Tibial artery (tissue), 4 donors: ENCODE measurements at regions not wholly inside any gene's neighbourhood (a gene's known extent, or its start where the extent isn't known, plus 50 kb on each side); places are given as distances from the start of the nearest gene placed in this dataset.

Experiments used
- DNase-seq, 2 donors: peaks; one replicate each; pipeline ENCODE4 v3.0.0-alpha.2; 2019
- H3K27ac ChIP-seq, 2 donors: fragments of 200-600 bp; sonication (generic) in 1 of 2; 1 replicate in 1 of 2; 2 replicates in 1 of 2; pipeline ENCODE4 v1.5.1; 2018 to 2019; ENCODE audit warnings: mild to moderate bottlenecking in 1 of 2
- H3K27me3 ChIP-seq, 2 donors: fragments of 200-600 bp; sonication (generic) in 1 of 2; one replicate each; pipeline versions ENCODE4 v1.5.1 to v1.6.0; 2016 to 2019
- H3K36me3 ChIP-seq, 3 donors: fragments of 200-600 bp; sonication (generic) in 2 of 3; one replicate each; pipeline ENCODE4 v1.5.1; 2016 to 2019; ENCODE audit warnings: mild to moderate bottlenecking in 2 of 3
- H3K4me1 ChIP-seq, 4 donors: fragments of 200-600 bp; sonication (generic) in 2 of 4; 1 replicate in 3 of 4; 2 replicates in 1 of 4; pipeline ENCODE4 v1.5.1; 2016 to 2019
- H3K4me3 ChIP-seq, 2 donors: fragments of 200-600 bp; sonication (generic) in 1 of 2; 1 replicate in 1 of 2; 2 replicates in 1 of 2; pipeline ENCODE4 v1.5.1; 2018 to 2019; ENCODE audit warnings: mild to moderate bottlenecking in 2 of 2
- H3K9me3 ChIP-seq, 3 donors: fragments of 200-600 bp; sonication (generic) in 1 of 3; one replicate each; pipeline ENCODE4 v1.5.1; 2016 to 2019
- intact Hi-C: fragments of 100-400 bp; cut with DNase I; formaldehyde crosslinking; loops from one replicate; pipeline ENCODE4 v1.15.0; 2023; ENCODE audit warnings: low total_unique reads
- TF ChIP-seq, protein P1 (sequence below), 2 experiments: fragments of 200-600 bp in 1 of 2; fragments of 450-650 bp in 1 of 2; IDR thresholded peaks; one replicate each; pipeline ENCODE4 v1.5.1; 2017 to 2019; ENCODE audit warnings: antibody characterized with exemption in 2 of 2, mild to moderate bottlenecking in 1 of 2, moderate library complexity in 1 of 2

DNA sequence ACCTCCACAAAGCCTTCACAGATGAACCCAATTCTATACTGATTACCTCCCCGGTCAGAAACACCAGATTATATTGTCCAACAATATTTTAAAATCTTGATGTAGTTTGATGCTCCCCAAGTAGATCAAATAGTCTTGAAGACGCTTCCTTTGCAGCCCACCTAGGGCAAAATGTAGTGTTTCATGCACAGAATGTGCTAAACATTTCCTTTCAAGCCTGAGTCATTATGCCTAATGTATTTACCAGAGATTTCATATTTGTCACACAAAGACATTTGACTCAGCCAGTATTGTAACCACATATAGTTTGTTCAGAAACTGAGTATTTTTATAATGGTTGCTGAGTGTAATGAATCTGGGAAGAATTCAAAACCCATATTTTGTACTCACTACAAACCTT, 1396.8 kb downstream of the LRRC4C start:
- Histone ChIP-seq H3K36me3 (no peaks in the 10 kb centered on the region), H3K4me3 (no peak overlapping the region), H3K27me3 (no peaks in the 10 kb centered on the region), H3K4me1 (no peaks in the 10 kb centered on the region), H3K9me3 (no peaks in the 10 kb centered on the region), H3K27ac (no peak overlapping the region)
- intact Hi-C loops, result no loop called here
- TF ChIP-seq, protein P1, sequence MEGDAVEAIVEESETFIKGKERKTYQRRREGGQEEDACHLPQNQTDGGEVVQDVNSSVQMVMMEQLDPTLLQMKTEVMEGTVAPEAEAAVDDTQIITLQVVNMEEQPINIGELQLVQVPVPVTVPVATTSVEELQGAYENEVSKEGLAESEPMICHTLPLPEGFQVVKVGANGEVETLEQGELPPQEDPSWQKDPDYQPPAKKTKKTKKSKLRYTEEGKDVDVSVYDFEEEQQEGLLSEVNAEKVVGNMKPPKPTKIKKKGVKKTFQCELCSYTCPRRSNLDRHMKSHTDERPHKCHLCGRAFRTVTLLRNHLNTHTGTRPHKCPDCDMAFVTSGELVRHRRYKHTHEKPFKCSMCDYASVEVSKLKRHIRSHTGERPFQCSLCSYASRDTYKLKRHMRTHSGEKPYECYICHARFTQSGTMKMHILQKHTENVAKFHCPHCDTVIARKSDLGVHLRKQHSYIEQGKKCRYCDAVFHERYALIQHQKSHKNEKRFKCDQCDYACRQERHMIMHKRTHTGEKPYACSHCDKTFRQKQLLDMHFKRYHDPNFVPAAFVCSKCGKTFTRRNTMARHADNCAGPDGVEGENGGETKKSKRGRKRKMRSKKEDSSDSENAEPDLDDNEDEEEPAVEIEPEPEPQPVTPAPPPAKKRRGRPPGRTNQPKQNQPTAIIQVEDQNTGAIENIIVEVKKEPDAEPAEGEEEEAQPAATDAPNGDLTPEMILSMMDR (IDR thresholded peaks at IDR 0.05), result no peak
- no peak for DNase-seq

DNA sequence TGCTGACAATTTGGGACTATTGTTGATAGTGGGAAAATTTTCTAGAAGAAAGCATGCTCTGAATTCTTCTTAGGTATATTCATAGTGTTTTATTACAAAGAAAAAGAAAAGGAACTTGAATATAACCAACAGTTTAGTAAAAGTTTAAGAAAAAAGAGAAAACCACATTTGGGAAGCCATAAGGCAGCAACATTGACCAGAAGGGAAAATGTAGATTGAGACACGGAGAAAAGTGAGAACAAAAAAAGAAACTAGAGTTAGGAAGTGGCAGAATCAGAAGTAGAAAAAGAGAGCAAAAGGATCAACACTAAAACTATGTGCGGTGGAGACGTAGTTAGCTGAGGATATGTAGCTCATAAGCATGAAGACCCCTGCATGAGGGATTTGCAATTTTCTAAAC, 1398.2 kb downstream of the LRRC4C start:
- H3K4me1 ChIP-seq, result no peaks in the 10 kb centered on the region
- no peak overlapping the region for H3K27ac ChIP-seq
- DNase-seq, result no peak
- no peaks in the 10 kb centered on the region for H3K9me3 ChIP-seq
- H3K27me3 ChIP-seq, result no peaks in the 10 kb centered on the region
- intact Hi-C loops, result no loop called here
- H3K4me3 ChIP-seq, result no peak overlapping the region
- H3K36me3 ChIP-seq, result no peaks in the 10 kb centered on the region
- TF ChIP-seq, protein P1 (IDR thresholded peaks at IDR 0.05), result no peak

DNA sequence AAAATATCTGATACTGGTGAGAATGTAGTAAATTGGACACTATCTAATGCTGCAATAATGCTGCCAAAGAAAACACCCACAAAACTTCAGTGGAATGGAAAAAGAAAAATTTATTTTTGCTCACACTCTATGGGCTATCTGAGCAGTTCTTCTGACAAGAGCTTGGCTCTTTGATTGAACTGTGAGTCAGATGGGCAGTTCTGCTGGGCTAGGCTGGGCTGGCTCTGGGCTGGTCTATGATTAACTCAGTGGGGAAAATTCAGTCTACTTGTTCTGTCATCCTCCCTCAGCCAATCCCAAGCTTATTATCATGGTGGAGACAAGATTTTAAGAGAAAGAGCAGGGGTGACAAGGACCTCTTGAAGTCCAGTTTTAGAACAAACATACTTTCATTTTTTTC, 1404.8 kb downstream of the LRRC4C start:
- no peaks in the 10 kb centered on the region for H3K36me3 ChIP-seq
- intact Hi-C loops, result no loop called here
- H3K27me3 ChIP-seq, result no peaks in the 10 kb centered on the region
- H3K4me3 ChIP-seq, result no peak overlapping the region
- no peaks in the 10 kb centered on the region for H3K4me1 ChIP-seq
- TF ChIP-seq, protein P1 (IDR thresholded peaks at IDR 0.05), result no peak
- H3K9me3 ChIP-seq, result no peaks in the 10 kb centered on the region
- no peak overlapping the region for H3K27ac ChIP-seq
- DNase-seq, result no peak

DNA sequence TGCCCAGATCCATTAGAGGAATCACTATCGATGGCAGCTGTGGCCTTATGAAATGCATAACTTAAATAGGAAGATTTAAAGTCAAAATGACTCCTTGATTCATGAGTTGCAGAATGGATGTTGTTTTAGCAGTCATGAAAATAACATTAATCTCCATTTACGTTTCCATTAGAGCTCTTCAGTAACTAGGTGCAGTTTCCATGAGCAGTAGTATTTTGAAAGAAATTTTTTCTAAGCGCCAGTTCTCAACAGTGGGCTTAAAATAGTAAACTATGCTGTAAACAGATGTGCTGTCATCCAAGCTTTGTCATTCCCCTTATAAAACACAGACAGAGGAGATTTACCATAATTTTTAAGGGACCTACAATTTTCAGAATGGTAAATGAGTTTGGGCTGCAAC, 1414.1 kb downstream of the LRRC4C start:
- H3K9me3 ChIP-seq, result no peaks in the 10 kb centered on the region
- intact Hi-C loops, result no loop called here
- H3K27ac ChIP-seq, result no peak overlapping the region
- TF ChIP-seq, protein P1 (IDR thresholded peaks at IDR 0.05), result no peak
- H3K36me3 ChIP-seq, result no peaks in the 10 kb centered on the region
- no peak for DNase-seq
- H3K4me3 ChIP-seq, result no peak overlapping the region
- no peaks in the 10 kb centered on the region for H3K27me3 ChIP-seq
- no peaks in the 10 kb centered on the region for H3K4me1 ChIP-seq

DNA sequence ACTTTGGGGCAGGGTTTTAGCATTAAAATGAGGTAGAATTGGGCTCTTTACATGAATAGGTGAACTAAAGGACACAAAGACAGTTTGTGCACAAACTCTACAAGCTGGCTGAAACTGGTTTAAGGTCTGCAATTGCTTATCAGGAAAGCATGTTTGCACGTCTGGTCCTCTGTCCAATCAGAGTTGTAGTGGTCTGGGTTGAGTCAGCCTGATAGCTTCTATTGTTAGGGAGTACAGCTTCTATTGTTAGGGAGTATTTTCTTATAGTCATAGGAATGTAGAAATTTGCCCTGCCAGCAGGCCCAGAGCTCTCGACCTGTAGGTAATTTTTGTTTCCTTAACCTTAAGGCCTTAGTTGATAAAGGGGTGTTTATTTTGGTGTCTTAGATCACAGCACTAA, 1422.4 kb downstream of the LRRC4C start:
- intact Hi-C loops, result no loop called here
- H3K4me3 ChIP-seq, result no peak overlapping the region

More for the DNA sequence above, 1422.4 kb downstream of the LRRC4C start:
- Histone ChIP-seq H3K4me1 (no peaks in the 10 kb centered on the region), H3K27me3 (no peaks in the 10 kb centered on the region), H3K27ac (no peak overlapping the region), H3K36me3 (no peaks in the 10 kb centered on the region), H3K9me3 (no peaks in the 10 kb centered on the region)
- TF ChIP-seq, protein P1 (IDR thresholded peaks at IDR 0.05), result no peak
- DNase-seq, result no peak
